ENCODE measurements at regions not wholly inside any gene's neighbourhood (a gene's known extent, or its start where the extent isn't known, plus 50 kb on each side); places are given as distances from the start of the nearest gene placed in this dataset.

- no peaks in the 10 kb centered on the region for H3K9me3 ChIP-seq (ENCODE audit: control insufficient read depth in 4 of 4, insufficient read depth in 3 of 4, low read length in 3 of 4)
- H3K9ac ChIP-seq (ENCODE audit: insufficient read depth in 1 of 2, low read length in 2 of 2): no peak overlapping the region
- H3K4me3 ChIP-seq: no peak overlapping the region
- no peak for DNase-seq
- no peak for ATAC-seq (ENCODE audit: insufficient read depth, low FRiP score)
- 87 to 88% methylated on average over 1 of the region's 1 CpG for WGBS, 2 donors
- H3K27me3 ChIP-seq (ENCODE audit: control insufficient read depth in 3 of 3, insufficient read depth in 3 of 3, low read length in 2 of 3): no peaks in the 10 kb centered on the region
- peaks cover 0 to 3% (median 0%) of the 10 kb centered on the region in 4 donors for H3K36me3 ChIP-seq (ENCODE audit: control insufficient read depth in 4 of 4, insufficient read depth in 4 of 4, low read length in 4 of 4)
- TF ChIP-seq CTCF (IDR thresholded peaks at IDR 0.05; ENCODE audit: control extremely low read depth, extremely low read depth): no peak
- no peak overlapping the region for H3K27ac ChIP-seq (ENCODE audit: low read depth in 1 of 2, low read length in 1 of 2)
- H3K4me1 ChIP-seq (ENCODE audit: control insufficient read depth in 5 of 5, insufficient read depth in 5 of 5, low read length in 5 of 5): no peaks in the 10 kb centered on the region
Measured at GRCh38 chr9:82091100-82091499, 102.5 kb downstream of the SPATA31D1 start.

- Histone ChIP-seq H3K4me3 (no peak overlapping the region), H3K4me1 (ENCODE audit: control insufficient read depth in 5 of 5, insufficient read depth in 5 of 5, low read length in 5 of 5) (no peaks in the 10 kb centered on the region), H3K9ac (ENCODE audit: insufficient read depth in 1 of 2, low read length in 2 of 2) (no peak overlapping the region), H3K27me3 (ENCODE audit: control insufficient read depth in 3 of 3, insufficient read depth in 3 of 3, low read length in 2 of 3) (no peaks in the 10 kb centered on the region), H3K36me3 (ENCODE audit: control insufficient read depth in 4 of 4, insufficient read depth in 4 of 4, low read length in 4 of 4) (peaks cover 0 to 3% (median 0%) of the 10 kb centered on the region in 4 donors), H3K27ac (ENCODE audit: low read depth in 1 of 2, low read length in 1 of 2) (no peak overlapping the region), H3K9me3 (ENCODE audit: control insufficient read depth in 4 of 4, insufficient read depth in 3 of 4, low read length in 3 of 4) (no peaks in the 10 kb centered on the region)
- 86% methylated on average over 2 of the region's 2 CpGs for WGBS, 2 donors
- no peak for DNase-seq
- TF ChIP-seq CTCF (IDR thresholded peaks at IDR 0.05; ENCODE audit: control extremely low read depth, extremely low read depth): no peak
- no peak for ATAC-seq (ENCODE audit: insufficient read depth, low FRiP score)
Measured at GRCh38 chr9:82091610-82092009, 103.0 kb downstream of the SPATA31D1 start.

- Histone ChIP-seq H3K4me1 (ENCODE audit: control insufficient read depth in 5 of 5, insufficient read depth in 5 of 5, low read length in 5 of 5) (no peaks in the 10 kb centered on the region), H3K9ac (ENCODE audit: insufficient read depth in 1 of 2, low read length in 2 of 2) (no peak overlapping the region), H3K27ac (ENCODE audit: low read depth in 1 of 2, low read length in 1 of 2) (no peak overlapping the region), H3K4me3 (no peak overlapping the region), H3K9me3 (ENCODE audit: control insufficient read depth in 4 of 4, insufficient read depth in 3 of 4, low read length in 3 of 4) (peaks cover 0 to 11% (median 5%) of the 10 kb centered on the region in 4 donors), H3K36me3 (ENCODE audit: control insufficient read depth in 4 of 4, insufficient read depth in 4 of 4, low read length in 4 of 4) (no peaks in the 10 kb centered on the region), H3K27me3 (ENCODE audit: control insufficient read depth in 3 of 3, insufficient read depth in 3 of 3, low read length in 2 of 3) (no peaks in the 10 kb centered on the region)
- DNase-seq: no peak
- ATAC-seq (ENCODE audit: insufficient read depth, low FRiP score): no peak
- TF ChIP-seq CTCF (IDR thresholded peaks at IDR 0.05; ENCODE audit: control extremely low read depth, extremely low read depth): no peak
- 81 to 92% methylated on average over 1 of the region's 1 CpG for WGBS, 2 donors
Measured at GRCh38 chr9:82101475-82101874, 112.9 kb downstream of the SPATA31D1 start.

GRCh38 chr9:82104252-82104651, 115.7 kb downstream of the SPATA31D1 start:
- H3K4me1 ChIP-seq (ENCODE audit: control insufficient read depth in 5 of 5, insufficient read depth in 5 of 5, low read length in 5 of 5): peaks cover 0 to 7% (median 5%) of the 10 kb centered on the region in 5 donors
- no peak overlapping the region for H3K27ac ChIP-seq (ENCODE audit: low read depth in 1 of 2, low read length in 1 of 2)
- no peak for TF ChIP-seq CTCF (IDR thresholded peaks at IDR 0.05; ENCODE audit: control extremely low read depth, extremely low read depth)
- ATAC-seq (ENCODE audit: insufficient read depth, low FRiP score) (no peak), DNase-seq (no peak)
- H3K36me3 ChIP-seq (ENCODE audit: control insufficient read depth in 4 of 4, insufficient read depth in 4 of 4, low read length in 4 of 4): no peaks in the 10 kb centered on the region
- H3K27me3 ChIP-seq (ENCODE audit: control insufficient read depth in 3 of 3, insufficient read depth in 3 of 3, low read length in 2 of 3): no peaks in the 10 kb centered on the region
- H3K9ac ChIP-seq (ENCODE audit: insufficient read depth in 1 of 2, low read length in 2 of 2): no peak overlapping the region
- 97% methylated on average over 1 of the region's 1 CpG for WGBS, 2 donors
- H3K9me3 ChIP-seq (ENCODE audit: control insufficient read depth in 4 of 4, insufficient read depth in 3 of 4, low read length in 3 of 4): peaks cover 0 to 11% (median 4%) of the 10 kb centered on the region in 4 donors
- H3K4me3 ChIP-seq: no peak overlapping the region

All from lung (tissue), 11 donors.